PC-3 (cell line): ENCODE measurements at regions not wholly inside any gene's neighbourhood (a gene's known extent, or its start where the extent isn't known, plus 50 kb on each side); places are given as distances from the start of the nearest gene placed in this dataset.

ENCODE experiments used
- ATAC-seq: fragments of 200-7000 bp; cut with Tn5 transposase; 2 replicates; pipeline ENCODE4 v1.9.1; 2020; ENCODE audit warnings: mild to moderate bottlenecking, moderate library complexity
- BruUV-seq: library from RNA; stranded (reverse); fragments of 400-500 nt; replicated peaks from 2 replicates; lab custom pipeline; 2021; lab: Mats Ljungman, UMichigan
- CTCF ChIA-PET: fragments of 300-600 bp; sonication (Branson Sonifier 250); formaldehyde crosslinking; loops from one replicate; lab custom pipeline; 2022; ENCODE audit warnings: antibody characterized with exemption; lab: Charles Lee
- POLR2A ChIA-PET: fragments of 300-600 bp; sonication (Branson Sonifier 250); formaldehyde crosslinking; loops from one replicate; lab custom pipeline; 2022; ENCODE audit warnings: antibody characterized with exemption; ENCODE audit not compliant: unreplicated experiment; lab: Charles Lee
- DNase-seq: peaks from one replicate; pipeline ENCODE4 v3.0.0-alpha.2; 2015
- H2AFZ ChIP-seq: fragments of 300-600 bp; sonication (generic); 2 replicates; pipeline ENCODE4 v1.6.0; 2016; ENCODE audit warnings: antibody characterized with exemption, low read length
- H3F3A ChIP-seq: fragments of 300-600 bp; sonication (generic); one replicate; pipeline ENCODE4 v1.6.0; 2017; ENCODE audit warnings: antibody characterized with exemption, low read length, control low read depth, mild to moderate bottlenecking; ENCODE audit not compliant: unreplicated experiment
- H3K27ac ChIP-seq: fragments of 300-600 bp; sonication (generic); 2 replicates; pipeline ENCODE4 v1.5.1; 2016; ENCODE audit warnings: mild to moderate bottlenecking, low read length
- H3K27me3 ChIP-seq: fragments of 300-600 bp; sonication (generic); 2 replicates; pipeline ENCODE4 v1.6.1; 2016; ENCODE audit warnings: low read length, mixed read lengths
- H3K36me3 ChIP-seq: fragments of 300-600 bp; sonication (generic); 2 replicates; pipeline ENCODE4 v1.6.1; 2016; ENCODE audit warnings: low read depth, mixed run types, low read length, mixed read lengths
- H3K4me1 ChIP-seq: fragments of 300-600 bp; sonication (generic); 2 replicates; pipeline ENCODE4 v1.5.1; 2016; ENCODE audit warnings: low read length; ENCODE audit not compliant: insufficient read depth
- H3K4me2 ChIP-seq: fragments of 300-600 bp; sonication (generic); 2 replicates; pipeline ENCODE4 v1.6.0; 2016; ENCODE audit warnings: low read length
- H3K4me3 ChIP-seq: fragments of 300-600 bp; sonication (generic); 2 replicates; pipeline ENCODE4 v1.5.1; 2016; ENCODE audit warnings: mild to moderate bottlenecking, low read length, mixed read lengths
- H3K79me2 ChIP-seq: fragments of 300-600 bp; sonication (generic); 2 replicates; pipeline ENCODE4 v1.6.1; 2017; ENCODE audit warnings: low read length, mixed read lengths
- H3K9ac ChIP-seq: fragments of 300-600 bp; sonication (generic); 2 replicates; pipeline ENCODE4 v1.6.0; 2016; ENCODE audit warnings: mild to moderate bottlenecking, low read length
- H3K9me2 ChIP-seq: fragments of 300-600 bp; sonication (generic); replicated peaks from 2 replicates; pipeline ENCODE4 v1.6.1; 2016; ENCODE audit warnings: mixed run types, low read length, mixed read lengths
- H3K9me3 ChIP-seq: fragments of 300-600 bp; sonication (generic); 2 replicates; pipeline ENCODE4 v1.6.1; 2016; ENCODE audit warnings: low read length, mixed read lengths
- H4K20me1 ChIP-seq: fragments of 300-600 bp; sonication (generic); 2 replicates; pipeline ENCODE4 v1.6.1; 2016; ENCODE audit warnings: low read length, mixed read lengths
- EZH2 ChIP-seq: fragments of 300-600 bp; sonication (generic); IDR thresholded peaks from one replicate; pipeline ENCODE4 v1.6.1; 2017; ENCODE audit warnings: antibody characterized with exemption, mild to moderate bottlenecking, low read length; ENCODE audit not compliant: unreplicated experiment
- EZH2phosphoT487 ChIP-seq: fragments of 300-600 bp; sonication (generic); IDR thresholded peaks from 2 replicates; pipeline ENCODE4 v1.6.1; 2018; ENCODE audit warnings: mild to moderate bottlenecking, antibody characterized with exemption, low read length, borderline replicate concordance
- intact Hi-C: fragments of 100-400 bp; cut with micrococcal nuclease; formaldehyde crosslinking; loops from 2 replicates; pipeline ENCODE4 v1.9.0; 2023
- TF ChIP-seq, protein P1 (sequence below): fragments of 300-600 bp; sonication (generic); conservative IDR thresholded peaks from 2 replicates; pipeline ENCODE4 v1.5.1; 2017; ENCODE audit warnings: antibody characterized with exemption, low read depth, mild to moderate bottlenecking, low read length

DNA sequence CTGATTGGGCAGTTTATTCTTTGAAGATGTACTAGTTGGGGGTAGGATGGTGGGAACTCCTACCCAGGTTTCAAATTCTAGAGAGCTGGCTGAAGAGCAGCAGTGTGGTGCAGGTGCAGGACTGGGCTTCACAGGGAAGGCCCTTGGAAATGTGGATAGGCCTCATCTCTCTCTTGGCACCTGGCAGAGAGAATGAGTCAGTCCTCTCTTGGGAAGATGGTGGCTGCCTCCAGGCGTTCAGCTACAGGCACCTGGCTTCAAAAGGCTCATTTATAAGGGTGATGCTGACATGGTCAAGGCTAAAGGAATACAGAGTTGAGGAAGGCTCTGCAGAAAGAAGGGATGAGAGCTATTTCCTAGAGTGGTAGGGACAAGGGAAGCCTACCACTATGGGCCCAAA is 179.7 kb upstream of the VASH1 start:
- DNase-seq (no peak), ATAC-seq (no peak)
- Histone ChIP-seq H3K9me3 (no peaks in the 10 kb centered on the region), H3K9me2 (no peaks in the 10 kb centered on the region), H3K27me3 (peaks cover 48% of the 10 kb centered on the region), H3K4me2 (no peak overlapping the region), H3K27ac (no peak overlapping the region), H3K9ac (no peak overlapping the region), H3K79me2 (no peaks in the 10 kb centered on the region), H2AFZ (no peak overlapping the region), H3F3A (no peaks in the 10 kb centered on the region), H3K4me3 (no peak overlapping the region), H3K4me1 (no peaks in the 10 kb centered on the region), H3K36me3 (no peaks in the 10 kb centered on the region), H4K20me1 (no peaks in the 10 kb centered on the region)
- POLR2A ChIA-PET, result no interaction called here
- CTCF ChIA-PET, result no interaction called here
- no TSS peak for BruUV-seq
- TF ChIP-seq EZH2phosphoT487 (no peak), EZH2 (no peak)
- TF ChIP-seq, protein P1, sequence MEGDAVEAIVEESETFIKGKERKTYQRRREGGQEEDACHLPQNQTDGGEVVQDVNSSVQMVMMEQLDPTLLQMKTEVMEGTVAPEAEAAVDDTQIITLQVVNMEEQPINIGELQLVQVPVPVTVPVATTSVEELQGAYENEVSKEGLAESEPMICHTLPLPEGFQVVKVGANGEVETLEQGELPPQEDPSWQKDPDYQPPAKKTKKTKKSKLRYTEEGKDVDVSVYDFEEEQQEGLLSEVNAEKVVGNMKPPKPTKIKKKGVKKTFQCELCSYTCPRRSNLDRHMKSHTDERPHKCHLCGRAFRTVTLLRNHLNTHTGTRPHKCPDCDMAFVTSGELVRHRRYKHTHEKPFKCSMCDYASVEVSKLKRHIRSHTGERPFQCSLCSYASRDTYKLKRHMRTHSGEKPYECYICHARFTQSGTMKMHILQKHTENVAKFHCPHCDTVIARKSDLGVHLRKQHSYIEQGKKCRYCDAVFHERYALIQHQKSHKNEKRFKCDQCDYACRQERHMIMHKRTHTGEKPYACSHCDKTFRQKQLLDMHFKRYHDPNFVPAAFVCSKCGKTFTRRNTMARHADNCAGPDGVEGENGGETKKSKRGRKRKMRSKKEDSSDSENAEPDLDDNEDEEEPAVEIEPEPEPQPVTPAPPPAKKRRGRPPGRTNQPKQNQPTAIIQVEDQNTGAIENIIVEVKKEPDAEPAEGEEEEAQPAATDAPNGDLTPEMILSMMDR, result no peak
- intact Hi-C loops, result no loop called here

DNA sequence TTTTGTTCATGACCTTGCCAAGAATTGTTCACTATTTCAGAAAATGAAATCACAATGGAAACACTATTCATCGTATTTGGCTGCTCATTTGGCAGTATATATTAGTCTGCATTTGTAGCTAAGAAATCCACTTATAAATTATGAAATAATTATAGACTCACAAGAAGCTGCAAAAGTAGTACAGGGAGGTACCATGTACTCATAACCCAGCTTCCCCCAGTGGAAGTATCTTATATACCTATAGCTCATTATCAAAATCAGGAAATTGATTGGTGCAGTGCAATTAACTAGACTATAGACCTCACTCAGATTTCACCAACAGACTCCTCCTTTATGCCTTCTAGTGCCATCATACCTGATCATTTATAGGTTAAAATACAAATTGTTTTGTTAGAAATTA is 178.8 kb upstream of the VASH1 start:
- Histone ChIP-seq H3K4me1 (no peaks in the 10 kb centered on the region), H3K9ac (no peak overlapping the region), H3K9me3 (no peaks in the 10 kb centered on the region), H2AFZ (no peak overlapping the region), H3K79me2 (no peaks in the 10 kb centered on the region), H3K27ac (no peak overlapping the region), H3K9me2 (no peaks in the 10 kb centered on the region), H3K36me3 (no peaks in the 10 kb centered on the region), H4K20me1 (no peaks in the 10 kb centered on the region), H3F3A (no peaks in the 10 kb centered on the region), H3K4me3 (no peak overlapping the region), H3K4me2 (no peak overlapping the region), H3K27me3 (peaks cover 45% of the 10 kb centered on the region)
- BruUV-seq, result no TSS peak
- DNase-seq, result no peak
- TF ChIP-seq, protein P1, result no peak
- TF ChIP-seq EZH2, result no peak
- TF ChIP-seq EZH2phosphoT487, result no peak
- CTCF ChIA-PET, result no interaction called here
- POLR2A ChIA-PET, result no interaction called here
- intact Hi-C loops, result no loop called here
- ATAC-seq, result no peak

DNA sequence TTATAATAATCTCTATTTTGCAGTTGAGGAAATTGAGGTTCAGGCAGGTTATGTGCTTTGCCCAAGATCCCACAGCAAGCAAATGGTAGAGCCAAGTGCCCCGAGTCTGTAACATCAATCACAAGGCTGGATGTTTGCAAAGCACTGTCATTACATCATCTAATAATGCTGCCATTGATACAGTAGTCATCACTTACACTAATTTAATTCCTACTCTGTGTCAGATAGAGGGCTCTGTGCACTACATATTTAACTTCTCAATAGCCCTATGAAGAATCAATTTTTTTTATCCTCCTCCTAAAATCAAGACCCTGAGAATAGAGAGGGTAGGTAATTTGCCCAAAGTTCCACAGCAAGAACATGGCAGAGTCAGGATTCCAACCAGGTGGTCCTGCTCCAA is 178.1 kb upstream of the VASH1 start:
- Histone ChIP-seq H3K9me3 (no peaks in the 10 kb centered on the region), H4K20me1 (no peaks in the 10 kb centered on the region), H3K36me3 (no peaks in the 10 kb centered on the region), H3K4me2 (no peak overlapping the region), H3K9ac (no peak overlapping the region), H2AFZ (no peak overlapping the region), H3K27me3 (peaks cover 38% of the 10 kb centered on the region), H3K79me2 (no peaks in the 10 kb centered on the region), H3K4me3 (no peak overlapping the region), H3K9me2 (no peaks in the 10 kb centered on the region), H3K4me1 (no peaks in the 10 kb centered on the region), H3F3A (no peaks in the 10 kb centered on the region), H3K27ac (no peak overlapping the region)
- ChIA-PET POLR2A (no interaction called here), CTCF (no interaction called here)
- ATAC-seq, result no peak
- no peak for DNase-seq
- TF ChIP-seq EZH2phosphoT487 (no peak), EZH2 (no peak)
- TF ChIP-seq, protein P1, result no peak
- intact Hi-C loops, result no loop called here
- BruUV-seq, result no TSS peak
